Cardiac muscle cell (in vitro differentiated cells and primary cell): ENCODE measurements at regions not wholly inside any gene's neighbourhood (a gene's known extent, or its start where the extent isn't known, plus 50 kb on each side); places are given as distances from the start of the nearest gene placed in this dataset.
A peak's percentile ranks its signal among the peaks of the same experiment; 100 is the strongest.

Experiments
- DNase-seq, 2 donors: peaks; one replicate each; pipeline versions ENCODE4 v3.0.0 to v3.0.0-alpha.2; 2010 to 2017; ENCODE audit warnings: low read depth in 1 of 2, low spot score in 1 of 2
- H3K27ac ChIP-seq: fragments of 200-600 bp; sonication (generic); 2 replicates; pipeline ENCODE4 v1.5.1; 2016
- H3K27me3 ChIP-seq: fragments of 200-600 bp; sonication (generic); 2 replicates; pipeline ENCODE4 v1.6.0; 2016; ENCODE audit warnings: control low read depth
- H3K36me3 ChIP-seq: fragments of 200-600 bp; sonication (generic); 2 replicates; pipeline ENCODE4 v1.5.1; 2016; ENCODE audit warnings: control low read depth
- H3K4me1 ChIP-seq: fragments of 200-600 bp; sonication (generic); 2 replicates; pipeline ENCODE4 v1.8.1; 2017; ENCODE audit warnings: low read depth, mild to moderate bottlenecking, mixed run types
- H3K4me3 ChIP-seq: fragments of 200-600 bp; sonication (generic); 2 replicates; pipeline ENCODE4 v1.5.1; 2016; ENCODE audit warnings: mild to moderate bottlenecking
- H3K9me3 ChIP-seq: fragments of 200-600 bp; sonication (generic); 2 replicates; pipeline ENCODE4 v1.5.1; 2017; ENCODE audit warnings: low read depth, mild to moderate bottlenecking, control low read depth
- TF ChIP-seq, protein P1 (sequence below): IDR thresholded peaks from 2 replicates; pipeline ENCODE4 v1.5.1; 2012; ENCODE audit warnings: low read depth, mild to moderate bottlenecking, low read length

- no peak overlapping the region for H3K27ac ChIP-seq
- no peaks in the 10 kb centered on the region for H3K4me1 ChIP-seq
- TF ChIP-seq, protein P1, sequence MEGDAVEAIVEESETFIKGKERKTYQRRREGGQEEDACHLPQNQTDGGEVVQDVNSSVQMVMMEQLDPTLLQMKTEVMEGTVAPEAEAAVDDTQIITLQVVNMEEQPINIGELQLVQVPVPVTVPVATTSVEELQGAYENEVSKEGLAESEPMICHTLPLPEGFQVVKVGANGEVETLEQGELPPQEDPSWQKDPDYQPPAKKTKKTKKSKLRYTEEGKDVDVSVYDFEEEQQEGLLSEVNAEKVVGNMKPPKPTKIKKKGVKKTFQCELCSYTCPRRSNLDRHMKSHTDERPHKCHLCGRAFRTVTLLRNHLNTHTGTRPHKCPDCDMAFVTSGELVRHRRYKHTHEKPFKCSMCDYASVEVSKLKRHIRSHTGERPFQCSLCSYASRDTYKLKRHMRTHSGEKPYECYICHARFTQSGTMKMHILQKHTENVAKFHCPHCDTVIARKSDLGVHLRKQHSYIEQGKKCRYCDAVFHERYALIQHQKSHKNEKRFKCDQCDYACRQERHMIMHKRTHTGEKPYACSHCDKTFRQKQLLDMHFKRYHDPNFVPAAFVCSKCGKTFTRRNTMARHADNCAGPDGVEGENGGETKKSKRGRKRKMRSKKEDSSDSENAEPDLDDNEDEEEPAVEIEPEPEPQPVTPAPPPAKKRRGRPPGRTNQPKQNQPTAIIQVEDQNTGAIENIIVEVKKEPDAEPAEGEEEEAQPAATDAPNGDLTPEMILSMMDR: no peak
- no peak overlapping the region for H3K4me3 ChIP-seq
- H3K27me3 ChIP-seq: no peaks in the 10 kb centered on the region
- H3K9me3 ChIP-seq: no peaks in the 10 kb centered on the region
- no peaks in the 10 kb centered on the region for H3K36me3 ChIP-seq
- DNase-seq: peak in 1 of 2 donors; percentile 13
Observed at GRCh38 chr1:91611483-91611917, 110.8 kb downstream of the CDC7 start.

DNA sequence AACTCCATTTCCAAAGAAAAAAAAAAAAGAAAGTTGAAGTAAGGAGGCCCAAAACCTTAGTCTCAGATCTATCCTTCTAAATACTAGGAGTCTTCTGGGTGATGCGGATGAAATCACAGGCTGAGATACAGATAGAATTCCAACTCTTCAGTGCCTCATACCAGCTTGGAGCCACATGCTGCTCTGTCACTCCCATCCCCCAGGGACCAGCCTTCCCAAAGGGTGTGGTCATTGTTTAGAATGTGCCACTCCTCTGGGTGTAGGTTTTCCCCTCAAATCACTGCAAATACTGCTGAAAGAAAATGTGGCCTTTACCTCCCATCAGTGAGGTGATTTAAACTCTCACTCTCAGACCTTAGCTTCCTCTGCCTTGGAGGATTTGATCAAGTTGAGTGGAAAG is 112.9 kb downstream of the CDC7 start:
- Histone ChIP-seq H3K36me3 (no peaks in the 10 kb centered on the region), H3K4me3 (no peak overlapping the region), H3K27ac (no peak overlapping the region), H3K27me3 (no peaks in the 10 kb centered on the region), H3K4me1 (no peaks in the 10 kb centered on the region), H3K9me3 (no peaks in the 10 kb centered on the region)
- DNase-seq: no peak
- TF ChIP-seq, protein P1: no peak

DNA sequence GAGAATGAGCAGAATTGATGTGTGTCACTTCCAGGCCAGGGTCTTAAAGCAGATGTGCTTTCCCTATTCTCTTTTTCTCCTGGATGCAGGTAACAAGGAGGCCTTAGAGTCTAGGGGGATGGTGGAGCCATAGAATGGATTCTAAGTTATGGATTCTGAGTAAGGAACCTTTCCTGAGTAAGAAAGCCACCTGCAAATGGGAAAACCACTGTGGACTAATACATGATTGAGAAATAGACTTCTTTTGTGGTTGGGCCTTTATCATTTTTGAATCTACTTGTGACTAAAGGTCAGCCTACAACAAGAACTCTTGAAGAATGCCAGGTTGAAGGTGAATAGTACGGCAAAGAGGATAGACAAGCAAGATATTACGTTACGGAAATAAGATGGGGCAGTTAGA is 116.1 kb downstream of the CDC7 start:
- H3K4me1 ChIP-seq: no peaks in the 10 kb centered on the region
- no peaks in the 10 kb centered on the region for H3K27me3 ChIP-seq
- H3K27ac ChIP-seq: no peak overlapping the region
- TF ChIP-seq, protein P1: no peak
- no peaks in the 10 kb centered on the region for H3K36me3 ChIP-seq
- no peak for DNase-seq
- no peak overlapping the region for H3K4me3 ChIP-seq
- no peaks in the 10 kb centered on the region for H3K9me3 ChIP-seq

DNA sequence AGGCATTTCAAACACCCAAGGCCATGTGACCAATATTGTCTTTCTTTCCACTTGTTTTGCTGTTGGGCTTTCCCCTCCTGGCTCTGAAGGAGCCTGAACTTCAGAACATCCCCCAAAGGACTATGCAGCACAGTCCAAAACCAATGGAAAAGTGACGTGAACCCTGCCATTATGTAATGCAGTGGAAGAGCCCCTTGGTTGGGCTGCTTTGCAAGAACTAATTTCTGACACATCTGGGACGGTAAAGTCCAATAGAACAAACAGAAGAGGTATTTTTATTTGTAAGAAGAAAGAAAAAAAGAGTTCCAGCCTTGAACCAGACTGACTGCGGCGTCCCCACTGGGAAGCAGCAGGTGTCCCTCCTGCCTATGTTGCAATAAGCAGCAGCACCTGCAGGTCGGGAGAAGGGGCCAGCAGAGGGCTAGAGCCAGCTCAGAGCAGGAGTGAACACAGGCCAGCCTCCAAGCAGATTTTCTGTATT is 116.7 kb downstream of the CDC7 start:
- Histone ChIP-seq H3K9me3 (no peaks in the 10 kb centered on the region), H3K4me3 (no peak overlapping the region), H3K36me3 (no peaks in the 10 kb centered on the region), H3K27ac (no peak overlapping the region), H3K27me3 (no peaks in the 10 kb centered on the region), H3K4me1 (no peaks in the 10 kb centered on the region)
- TF ChIP-seq, protein P1: no peak
- DNase-seq: peak in 1 of 2 donors; percentile 21

DNA sequence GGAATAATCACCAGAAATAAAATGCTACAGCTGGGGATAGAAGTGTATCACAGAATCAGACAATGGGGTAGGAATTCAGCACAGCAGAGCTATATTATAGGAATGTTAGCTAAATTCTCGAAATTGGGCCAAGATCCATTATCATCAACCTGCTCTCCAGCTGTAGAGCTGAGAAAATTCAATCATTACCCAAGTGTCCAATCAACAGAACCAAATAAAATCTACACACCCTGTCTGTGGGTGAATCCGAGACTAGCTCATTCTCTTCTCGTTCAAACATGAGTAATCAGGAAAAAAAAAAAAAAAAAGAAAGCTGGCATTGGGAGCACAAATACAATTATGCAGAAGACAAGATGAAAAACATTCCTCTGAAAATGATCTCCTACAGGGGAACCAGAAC is 119.2 kb downstream of the CDC7 start:
- Histone ChIP-seq H3K4me1 (no peaks in the 10 kb centered on the region), H3K27ac (no peak overlapping the region), H3K9me3 (no peaks in the 10 kb centered on the region), H3K4me3 (no peak overlapping the region), H3K36me3 (no peaks in the 10 kb centered on the region), H3K27me3 (no peaks in the 10 kb centered on the region)
- no peak for DNase-seq
- TF ChIP-seq, protein P1: no peak

GRCh38 chr1:91621360-91621759 is 120.7 kb downstream of the CDC7 start:
- Histone ChIP-seq H3K4me3 (no peak overlapping the region), H3K27ac (no peak overlapping the region), H3K4me1 (no peaks in the 10 kb centered on the region), H3K27me3 (no peaks in the 10 kb centered on the region), H3K36me3 (no peaks in the 10 kb centered on the region), H3K9me3 (no peaks in the 10 kb centered on the region)
- TF ChIP-seq, protein P1: no peak
- DNase-seq: no peak
